ENCODE measurements at regions not wholly inside any gene's neighbourhood (a gene's known extent, or its start where the extent isn't known, plus 50 kb on each side); places are given as distances from the start of the nearest gene placed in this dataset.

- WGBS (ENCODE audit: insufficient coverage): 100% methylated on average over 3 of the region's 3 CpGs
- DNase-seq: no peak
- Mint-ChIP-seq H3K4me1 (no peaks in the 10 kb centered on the region), H3K27me3 (peaks cover 0 to 10% of the 10 kb centered on the region in 2 donors), H3K9me3 (no peaks in the 10 kb centered on the region), H3K27ac (no peak overlapping the region), H3K4me3 (no peak overlapping the region), H3K36me3 (no peaks in the 10 kb centered on the region)
- ATAC-seq (replicated peaks in 1 of 4): no peak
- Histone ChIP-seq H3K27ac (ENCODE audit: low read length) (no peak overlapping the region), H3K36me3 (ENCODE audit: control insufficient read depth in 2 of 2, extremely low read depth in 1 of 2, insufficient read depth in 1 of 2, low read length in 1 of 2) (no peaks in the 10 kb centered on the region), H3K4me3 (ENCODE audit: control insufficient read depth in 1 of 2, extremely low read depth in 1 of 2, low read length in 1 of 2) (no peak overlapping the region), H3K27me3 (replicated peaks in 1 of 2; ENCODE audit: control insufficient read depth in 2 of 2, extremely low read depth in 1 of 2, insufficient read depth in 2 of 2, low read length in 1 of 2) (no peaks in the 10 kb centered on the region), H3K9me3 (no peaks in the 10 kb centered on the region), H3K4me1 (ENCODE audit: control insufficient read depth in 1 of 2, extremely low read depth in 1 of 2, insufficient read depth in 2 of 2, low read length in 2 of 2) (no peaks in the 10 kb centered on the region)
- ChIA-PET CTCF (no interaction called here), POLR2A (no interaction called here)
These were observed 205.0 kb upstream of the ACTBL2 start for GRCh38 chr5:57687596-57687995.

DNA sequence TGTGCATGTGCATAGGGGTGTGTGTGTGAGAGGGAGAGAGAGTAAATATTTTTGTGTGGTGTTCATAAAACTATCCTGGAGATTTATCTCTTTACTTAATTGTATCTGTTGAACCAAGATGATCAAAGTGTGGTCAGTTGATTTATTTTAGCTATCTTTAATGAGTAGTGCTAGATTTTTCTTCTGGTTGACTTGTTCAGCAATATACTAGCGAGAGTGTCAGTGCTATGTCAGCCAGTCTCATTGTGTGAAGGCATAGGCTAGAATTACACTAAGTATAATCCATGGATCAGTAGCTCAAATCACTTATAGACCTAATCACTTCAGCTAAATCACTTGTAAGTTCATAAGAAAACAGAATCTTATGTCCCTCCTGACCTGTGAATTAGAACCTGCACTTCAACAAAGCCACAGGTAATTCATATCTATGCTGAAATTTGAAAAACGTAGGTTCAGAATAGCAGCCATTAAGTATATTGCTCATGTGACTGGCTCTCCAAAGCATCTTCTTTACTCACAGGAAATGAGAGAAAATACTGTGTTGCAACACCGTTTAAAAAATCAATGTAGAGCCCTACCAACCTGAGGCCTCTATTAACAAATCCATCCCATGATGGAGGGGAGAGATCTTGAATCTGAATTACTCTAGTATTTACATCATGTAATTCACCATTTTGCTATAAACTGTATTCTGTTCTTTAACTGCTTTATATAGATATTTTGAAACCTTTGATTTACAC, 203.1 kb upstream of the ACTBL2 start:
- Mint-ChIP-seq H3K36me3 (no peaks in the 10 kb centered on the region), H3K27ac (no peak overlapping the region), H3K27me3 (peaks cover 3 to 11% of the 10 kb centered on the region in 2 donors), H3K4me3 (no peak overlapping the region), H3K9me3 (no peaks in the 10 kb centered on the region), H3K4me1 (no peaks in the 10 kb centered on the region)
- H3K9me3 ChIP-seq: no peaks in the 10 kb centered on the region
- CTCF ChIA-PET: no interaction called here
- H3K27me3 ChIP-seq (replicated peaks in 1 of 2; ENCODE audit: control insufficient read depth in 2 of 2, extremely low read depth in 1 of 2, insufficient read depth in 2 of 2, low read length in 1 of 2): no peaks in the 10 kb centered on the region
- no peak for DNase-seq
- WGBS (ENCODE audit: insufficient coverage): 80% methylated on average over 1 of the region's 3 CpGs
- no peak overlapping the region for H3K27ac ChIP-seq (ENCODE audit: low read length)
- no peaks in the 10 kb centered on the region for H3K36me3 ChIP-seq (ENCODE audit: control insufficient read depth in 2 of 2, extremely low read depth in 1 of 2, insufficient read depth in 1 of 2, low read length in 1 of 2)
- H3K4me1 ChIP-seq (ENCODE audit: control insufficient read depth in 1 of 2, extremely low read depth in 1 of 2, insufficient read depth in 2 of 2, low read length in 2 of 2): no peaks in the 10 kb centered on the region
- H3K4me3 ChIP-seq (ENCODE audit: control insufficient read depth in 1 of 2, extremely low read depth in 1 of 2, low read length in 1 of 2): no peak overlapping the region
- ATAC-seq (replicated peaks in 1 of 4): no peak
- POLR2A ChIA-PET: no interaction called here

- H3K36me3 ChIP-seq (ENCODE audit: control insufficient read depth in 2 of 2, extremely low read depth in 1 of 2, insufficient read depth in 1 of 2, low read length in 1 of 2): no peaks in the 10 kb centered on the region
- H3K4me1 ChIP-seq (ENCODE audit: control insufficient read depth in 1 of 2, extremely low read depth in 1 of 2, insufficient read depth in 2 of 2, low read length in 2 of 2): no peaks in the 10 kb centered on the region
- POLR2A ChIA-PET: no interaction called here
- H3K4me1 Mint-ChIP-seq: no peaks in the 10 kb centered on the region
- peaks cover 6 to 14% of the 10 kb centered on the region in 2 donors for H3K27me3 Mint-ChIP-seq
- CTCF ChIA-PET: no interaction called here
- ATAC-seq (replicated peaks in 1 of 4): no peak
- H3K9me3 ChIP-seq: no peaks in the 10 kb centered on the region
- no peak for DNase-seq
- no peaks in the 10 kb centered on the region for H3K36me3 Mint-ChIP-seq
- H3K27ac ChIP-seq (ENCODE audit: low read length): no peak overlapping the region
- no peak overlapping the region for H3K4me3 Mint-ChIP-seq
- no peak overlapping the region for H3K27ac Mint-ChIP-seq
- no peaks in the 10 kb centered on the region for H3K27me3 ChIP-seq (replicated peaks in 1 of 2; ENCODE audit: control insufficient read depth in 2 of 2, extremely low read depth in 1 of 2, insufficient read depth in 2 of 2, low read length in 1 of 2)
- no peak overlapping the region for H3K4me3 ChIP-seq (ENCODE audit: control insufficient read depth in 1 of 2, extremely low read depth in 1 of 2, low read length in 1 of 2)
- no peaks in the 10 kb centered on the region for H3K9me3 Mint-ChIP-seq
- no CpG with 5 or more reads among the region's 1 CpG for WGBS (ENCODE audit: insufficient coverage)
These were observed 201.7 kb upstream of the ACTBL2 start for GRCh38 chr5:57684299-57684702.

DNA sequence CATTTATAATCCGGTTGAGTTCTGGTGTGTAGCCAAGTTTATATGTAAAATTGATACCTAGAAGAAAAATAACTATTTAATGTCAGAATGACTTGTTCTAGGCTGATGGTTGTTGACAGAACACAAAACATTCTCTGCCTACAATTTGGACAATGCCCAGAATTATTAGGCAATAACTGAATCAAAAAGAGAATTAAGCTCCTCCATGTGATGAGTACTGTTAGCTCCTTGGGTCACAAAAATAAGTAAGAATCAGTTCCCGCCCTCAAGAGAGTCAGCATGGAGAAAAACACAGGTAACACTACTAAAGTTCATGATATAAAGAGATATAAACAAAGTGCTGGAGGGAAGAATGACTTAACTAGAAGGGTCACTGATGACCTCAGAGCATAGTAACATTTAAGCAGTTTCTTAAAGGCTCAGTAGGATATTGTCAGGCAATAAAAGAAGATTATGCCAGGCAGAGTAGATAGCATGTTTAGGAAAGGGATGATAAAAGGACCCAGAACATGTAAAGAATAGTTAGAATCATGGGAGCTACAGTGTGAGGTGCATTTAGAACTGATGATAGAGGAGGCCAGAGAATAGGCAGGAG, 200.5 kb upstream of the ACTBL2 start:
- H3K27ac ChIP-seq (ENCODE audit: low read length): no peak overlapping the region
- no peaks in the 10 kb centered on the region for H3K36me3 ChIP-seq (ENCODE audit: control insufficient read depth in 2 of 2, extremely low read depth in 1 of 2, insufficient read depth in 1 of 2, low read length in 1 of 2)
- no peak overlapping the region for H3K4me3 Mint-ChIP-seq
- H3K4me3 ChIP-seq (ENCODE audit: control insufficient read depth in 1 of 2, extremely low read depth in 1 of 2, low read length in 1 of 2): no peak overlapping the region
- POLR2A ChIA-PET: no interaction called here
- WGBS (ENCODE audit: insufficient coverage): no CpG with 5 or more reads among the region's 2 CpGs
- ATAC-seq (replicated peaks in 1 of 4) (no peak), DNase-seq (no peak)
- H3K4me1 Mint-ChIP-seq: no peaks in the 10 kb centered on the region
- CTCF ChIA-PET: no interaction called here
- H3K27me3 ChIP-seq (replicated peaks in 1 of 2; ENCODE audit: control insufficient read depth in 2 of 2, extremely low read depth in 1 of 2, insufficient read depth in 2 of 2, low read length in 1 of 2): no peaks in the 10 kb centered on the region
- no peaks in the 10 kb centered on the region for H3K4me1 ChIP-seq (ENCODE audit: control insufficient read depth in 1 of 2, extremely low read depth in 1 of 2, insufficient read depth in 2 of 2, low read length in 2 of 2)
- peaks cover 6 to 16% of the 10 kb centered on the region in 2 donors for H3K27me3 Mint-ChIP-seq
- no peaks in the 10 kb centered on the region for H3K9me3 Mint-ChIP-seq
- H3K9me3 ChIP-seq: no peaks in the 10 kb centered on the region
- H3K27ac Mint-ChIP-seq: no peak overlapping the region
- H3K36me3 Mint-ChIP-seq: no peaks in the 10 kb centered on the region

DNA sequence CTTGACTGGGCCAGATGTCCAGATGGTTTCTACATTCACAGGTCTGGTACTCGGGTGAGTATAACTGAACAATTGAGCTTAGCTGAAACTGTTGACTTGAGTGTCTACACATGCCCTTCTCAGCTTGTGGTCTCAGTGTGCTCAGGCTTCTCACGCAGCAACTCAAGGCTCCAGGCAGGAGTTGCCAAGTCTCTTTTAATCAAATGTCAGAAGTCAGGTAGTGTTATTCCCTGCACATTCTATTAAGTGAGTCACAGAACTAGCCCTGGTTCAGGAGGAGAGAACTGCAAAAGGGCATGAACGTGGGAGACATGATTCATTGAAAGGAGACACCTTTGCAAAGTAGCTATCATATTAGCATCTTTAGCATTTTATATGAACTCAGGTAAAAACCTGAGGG, 199.3 kb upstream of the ACTBL2 start:
- Histone ChIP-seq H3K27me3 (replicated peaks in 1 of 2; ENCODE audit: control insufficient read depth in 2 of 2, extremely low read depth in 1 of 2, insufficient read depth in 2 of 2, low read length in 1 of 2) (no peaks in the 10 kb centered on the region), H3K36me3 (ENCODE audit: control insufficient read depth in 2 of 2, extremely low read depth in 1 of 2, insufficient read depth in 1 of 2, low read length in 1 of 2) (no peaks in the 10 kb centered on the region), H3K4me3 (ENCODE audit: control insufficient read depth in 1 of 2, extremely low read depth in 1 of 2, low read length in 1 of 2) (no peak overlapping the region), H3K9me3 (no peaks in the 10 kb centered on the region), H3K4me1 (ENCODE audit: control insufficient read depth in 1 of 2, extremely low read depth in 1 of 2, insufficient read depth in 2 of 2, low read length in 2 of 2) (no peaks in the 10 kb centered on the region), H3K27ac (ENCODE audit: low read length) (no peak overlapping the region)
- no peaks in the 10 kb centered on the region for H3K9me3 Mint-ChIP-seq
- peaks cover 6 to 16% of the 10 kb centered on the region in 2 donors for H3K27me3 Mint-ChIP-seq
- no peaks in the 10 kb centered on the region for H3K4me1 Mint-ChIP-seq
- H3K27ac Mint-ChIP-seq: no peak overlapping the region
- POLR2A ChIA-PET: no interaction called here
- CTCF ChIA-PET: no interaction called here
- WGBS (ENCODE audit: insufficient coverage): 80% methylated on average over 2 of the region's 3 CpGs
- no peak for ATAC-seq (replicated peaks in 1 of 4)
- H3K4me3 Mint-ChIP-seq: no peak overlapping the region
- no peaks in the 10 kb centered on the region for H3K36me3 Mint-ChIP-seq
- DNase-seq: no peak

DNA sequence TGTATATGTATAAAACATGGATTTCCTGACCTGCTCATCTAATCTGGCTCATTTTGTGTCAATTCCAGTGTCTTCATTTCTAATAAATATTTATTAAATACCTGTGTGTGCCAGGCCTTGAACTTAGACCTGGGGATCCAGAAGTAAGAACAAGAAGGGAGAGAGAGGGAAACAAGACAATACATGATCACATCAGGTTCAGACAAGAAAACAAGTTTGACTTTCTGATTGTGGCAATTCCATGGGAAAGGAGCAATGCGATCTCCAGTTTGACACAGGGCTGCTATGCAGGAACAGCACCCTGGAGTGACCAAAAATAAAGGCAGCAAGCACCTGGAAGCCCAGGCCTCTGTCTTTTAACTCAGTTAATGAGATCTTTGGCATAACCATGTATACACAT, 198.1 kb upstream of the ACTBL2 start:
- Mint-ChIP-seq H3K36me3 (no peaks in the 10 kb centered on the region), H3K4me1 (no peaks in the 10 kb centered on the region), H3K27me3 (peaks cover 6 to 16% of the 10 kb centered on the region in 2 donors), H3K27ac (no peak overlapping the region), H3K4me3 (no peak overlapping the region), H3K9me3 (no peaks in the 10 kb centered on the region)
- Histone ChIP-seq H3K4me3 (ENCODE audit: control insufficient read depth in 1 of 2, extremely low read depth in 1 of 2, low read length in 1 of 2) (no peak overlapping the region), H3K4me1 (ENCODE audit: control insufficient read depth in 1 of 2, extremely low read depth in 1 of 2, insufficient read depth in 2 of 2, low read length in 2 of 2) (no peaks in the 10 kb centered on the region), H3K27me3 (replicated peaks in 1 of 2; ENCODE audit: control insufficient read depth in 2 of 2, extremely low read depth in 1 of 2, insufficient read depth in 2 of 2, low read length in 1 of 2) (no peaks in the 10 kb centered on the region), H3K9me3 (no peaks in the 10 kb centered on the region), H3K27ac (ENCODE audit: low read length) (no peak overlapping the region), H3K36me3 (ENCODE audit: control insufficient read depth in 2 of 2, extremely low read depth in 1 of 2, insufficient read depth in 1 of 2, low read length in 1 of 2) (no peaks in the 10 kb centered on the region)
- 88% methylated on average over 1 of the region's 1 CpG for WGBS (ENCODE audit: insufficient coverage)
- ATAC-seq (replicated peaks in 1 of 4): no peak
- DNase-seq: no peak
- POLR2A ChIA-PET: no interaction called here
- CTCF ChIA-PET: no interaction called here

- no peak overlapping the region for H3K4me3 ChIP-seq (ENCODE audit: control insufficient read depth in 1 of 2, extremely low read depth in 1 of 2, low read length in 1 of 2)
- H3K9me3 ChIP-seq: no peaks in the 10 kb centered on the region
- ChIA-PET CTCF (no interaction called here), POLR2A (no interaction called here)
- no peaks in the 10 kb centered on the region for H3K4me1 ChIP-seq (ENCODE audit: control insufficient read depth in 1 of 2, extremely low read depth in 1 of 2, insufficient read depth in 2 of 2, low read length in 2 of 2)
- ATAC-seq (replicated peaks in 1 of 4) (no peak), DNase-seq (no peak)
- Mint-ChIP-seq H3K4me3 (no peak overlapping the region), H3K4me1 (no peaks in the 10 kb centered on the region), H3K9me3 (no peaks in the 10 kb centered on the region), H3K27ac (no peak overlapping the region), H3K27me3 (peaks cover 6 to 16% of the 10 kb centered on the region in 2 donors), H3K36me3 (no peaks in the 10 kb centered on the region)
- no peaks in the 10 kb centered on the region for H3K27me3 ChIP-seq (replicated peaks in 1 of 2; ENCODE audit: control insufficient read depth in 2 of 2, extremely low read depth in 1 of 2, insufficient read depth in 2 of 2, low read length in 1 of 2)
- H3K27ac ChIP-seq (ENCODE audit: low read length): no peak overlapping the region
- no peaks in the 10 kb centered on the region for H3K36me3 ChIP-seq (ENCODE audit: control insufficient read depth in 2 of 2, extremely low read depth in 1 of 2, insufficient read depth in 1 of 2, low read length in 1 of 2)
These were observed 194.6 kb upstream of the ACTBL2 start for GRCh38 chr5:57677235-57677634.
